Body of pancreas (tissue), 4 donors: ENCODE measurements at regions not wholly inside any gene's neighbourhood (a gene's known extent, or its start where the extent isn't known, plus 50 kb on each side); places are given as distances from the start of the nearest gene placed in this dataset.

ENCODE experiments used
- CTCF ChIP-seq, 7 experiments: fragments of 450-650 bp in 4 of 7; fragments of 200-600 bp in 3 of 7; sonication (generic) in 3 of 7; IDR thresholded peaks; one replicate each; pipeline ENCODE4 v1.5.1; 2016 to 2019; ENCODE audit warnings: antibody characterized with exemption in 7 of 7
- POLR2A ChIP-seq, 3 donors: fragments of 450-650 bp; IDR thresholded peaks; one replicate each; pipeline ENCODE4 v1.6.1; 2016; ENCODE audit warnings: antibody characterized with exemption in 3 of 3, mild to moderate bottlenecking in 2 of 3

DNA sequence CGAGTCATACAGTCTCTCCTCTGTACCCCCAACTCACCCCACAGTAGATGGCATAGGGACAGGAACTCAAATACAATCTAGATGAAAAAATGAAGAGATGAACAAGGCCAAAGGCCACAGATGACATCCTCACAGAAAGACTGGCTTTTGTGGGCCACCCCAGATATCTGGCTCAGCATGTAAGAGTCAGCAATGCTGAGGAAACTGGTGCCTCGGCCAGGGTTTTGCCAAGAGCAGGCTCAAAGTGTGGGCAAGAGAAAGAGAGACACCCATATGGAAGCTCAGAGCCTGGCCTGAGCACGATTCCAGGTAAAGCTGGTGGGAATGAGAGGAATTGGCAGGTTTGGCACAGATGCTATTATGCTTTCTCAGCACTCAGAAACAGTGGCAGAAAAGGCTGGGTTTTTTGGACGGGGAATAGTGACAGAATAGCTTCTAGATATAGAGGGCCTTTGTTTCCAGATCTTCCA lies 460.6 kb downstream of the FOXO1 start:
- TF ChIP-seq CTCF (IDR thresholded peaks at IDR 0.05) = no peak
- TF ChIP-seq POLR2A (IDR thresholded peaks at IDR 0.05) = no peak
